RWPE2 (cell line): ENCODE measurements at regions not wholly inside any gene's neighbourhood (a gene's known extent, or its start where the extent isn't known, plus 50 kb on each side); places are given as distances from the start of the nearest gene placed in this dataset.

ENCODE experiments used
- ATAC-seq: fragments of 200-7000 bp; cut with Tn5 transposase; 3 replicates; pipeline ENCODE4 v1.9.1; 2021; ENCODE audit warnings: low read depth
- DNase-seq: peaks from one replicate; pipeline ENCODE4 v3.0.0-alpha.2; 2020; ENCODE audit warnings: low spot score
- H3K27ac ChIP-seq: fragments of 450-650 bp; 2 replicates; pipeline ENCODE4 v1.5.1; 2017; ENCODE audit warnings: mild to moderate bottlenecking; ENCODE audit not compliant: poor library complexity, severe bottlenecking
- H3K27me3 ChIP-seq: fragments of 250-450 bp; sonication (Bioruptor Pico); 2 replicates; pipeline ENCODE4 v1.5.1; 2021; ENCODE audit warnings: mild to moderate bottlenecking, moderate library complexity; ENCODE audit not compliant: insufficient read depth, poor library complexity, severe bottlenecking
- H3K36me3 ChIP-seq: fragments of 250-450 bp; sonication (Bioruptor Pico); 2 replicates; pipeline ENCODE4 v1.5.1; 2020; ENCODE audit warnings: low read depth, mild to moderate bottlenecking, moderate library complexity
- H3K4me1 ChIP-seq: fragments of 250-450 bp; sonication (Bioruptor Pico); 2 replicates; pipeline ENCODE4 v1.5.1; 2021; ENCODE audit warnings: mild to moderate bottlenecking, moderate library complexity; ENCODE audit not compliant: insufficient read depth, poor library complexity, severe bottlenecking
- H3K4me3 ChIP-seq: fragments of 250-450 bp; sonication (Bioruptor Pico); 2 replicates; pipeline ENCODE4 v1.5.1; 2021; ENCODE audit warnings: mild to moderate bottlenecking, moderate library complexity; ENCODE audit not compliant: severe bottlenecking
- H3K9me3 ChIP-seq: fragments of 250-450 bp; sonication (Bioruptor Pico); 2 replicates; pipeline ENCODE4 v1.5.1; 2021; ENCODE audit warnings: mild to moderate bottlenecking, moderate library complexity; ENCODE audit not compliant: severe bottlenecking
- CTCF ChIP-seq: fragments of 450-650 bp; IDR thresholded peaks from one replicate; pipeline ENCODE4 v1.5.1; 2017; ENCODE audit warnings: mild to moderate bottlenecking, moderate library complexity; ENCODE audit not compliant: poor library complexity, severe bottlenecking

DNA sequence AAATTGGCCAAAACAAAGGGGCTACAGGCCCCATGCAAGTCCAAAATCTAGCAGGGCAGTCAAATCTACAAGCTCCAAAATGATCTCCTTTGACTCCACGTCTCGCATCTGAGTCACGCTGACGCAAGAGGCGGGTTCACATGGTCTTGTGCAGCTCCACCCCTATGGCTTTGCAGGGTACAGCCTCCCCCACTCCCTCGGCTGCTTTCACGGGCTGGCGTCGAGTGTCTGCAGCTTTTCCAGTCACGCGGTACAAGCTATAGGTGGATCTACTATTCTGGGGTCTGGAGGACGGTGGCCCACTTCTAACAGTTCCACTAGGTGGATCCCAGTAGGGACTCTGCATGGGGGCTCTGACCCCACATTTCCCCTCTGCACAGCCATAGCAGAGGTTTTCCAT lies 99.2 kb upstream of the KCNIP4 start:
- H3K4me3 ChIP-seq, result no peak overlapping the region
- H3K4me1 ChIP-seq, result no peaks in the 10 kb centered on the region
- ATAC-seq (no peak), DNase-seq (no peak)
- H3K36me3 ChIP-seq, result no peaks in the 10 kb centered on the region
- H3K9me3 ChIP-seq, result no peaks in the 10 kb centered on the region
- no peak overlapping the region for H3K27ac ChIP-seq
- H3K27me3 ChIP-seq, result no peaks in the 10 kb centered on the region
- no peak for TF ChIP-seq CTCF

DNA sequence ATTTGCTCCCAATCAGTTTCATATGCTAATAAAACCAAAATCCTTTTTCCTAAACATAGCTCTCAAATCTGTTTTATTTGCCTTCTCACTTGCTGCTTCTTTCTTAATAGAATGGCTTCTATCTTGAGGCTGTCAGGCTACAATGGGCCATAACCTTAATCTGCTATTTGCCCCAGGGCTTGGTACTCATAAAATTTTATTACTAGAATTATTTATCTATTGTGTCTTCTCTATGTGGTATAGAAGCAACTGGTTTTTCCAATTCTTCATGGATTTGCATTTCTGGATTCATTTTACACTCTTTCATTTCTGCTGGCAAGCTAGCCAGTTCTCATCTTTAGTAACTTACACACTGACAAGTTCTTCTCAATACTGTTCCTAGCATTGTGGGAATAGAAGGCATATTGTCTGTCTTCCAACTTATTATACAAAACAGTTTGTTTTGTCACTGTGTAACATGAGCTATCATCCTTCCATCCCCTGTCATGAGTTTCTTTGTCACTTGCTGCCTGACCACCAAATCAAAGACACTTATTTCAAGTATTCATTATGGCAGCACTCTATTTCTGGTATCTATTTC lies 96.6 kb upstream of the KCNIP4 start:
- Histone ChIP-seq H3K4me3 (no peak overlapping the region), H3K9me3 (no peaks in the 10 kb centered on the region), H3K27me3 (no peaks in the 10 kb centered on the region), H3K4me1 (no peaks in the 10 kb centered on the region), H3K36me3 (no peaks in the 10 kb centered on the region), H3K27ac (no peak overlapping the region)
- DNase-seq (no peak), ATAC-seq (no peak)
- TF ChIP-seq CTCF, result no peak

- no peak overlapping the region for H3K27ac ChIP-seq
- H3K4me1 ChIP-seq, result no peaks in the 10 kb centered on the region
- no peaks in the 10 kb centered on the region for H3K9me3 ChIP-seq
- H3K4me3 ChIP-seq, result no peak overlapping the region
- DNase-seq (no peak), ATAC-seq (no peak)
- H3K36me3 ChIP-seq, result no peaks in the 10 kb centered on the region
- no peaks in the 10 kb centered on the region for H3K27me3 ChIP-seq
- TF ChIP-seq CTCF, result no peak
Measured at GRCh38 chr4:22031423-22031822, 82.9 kb upstream of the KCNIP4 start.

GRCh38 chr4:22030881-22031280 lies 82.3 kb upstream of the KCNIP4 start:
- no peak overlapping the region for H3K4me3 ChIP-seq
- no peak for ATAC-seq
- no peak for DNase-seq
- no peaks in the 10 kb centered on the region for H3K36me3 ChIP-seq
- H3K27me3 ChIP-seq, result no peaks in the 10 kb centered on the region
- TF ChIP-seq CTCF, result no peak
- H3K27ac ChIP-seq, result no peak overlapping the region
- H3K4me1 ChIP-seq, result no peaks in the 10 kb centered on the region
- H3K9me3 ChIP-seq, result no peaks in the 10 kb centered on the region

- H3K4me1 ChIP-seq, result no peaks in the 10 kb centered on the region
- no peak for ATAC-seq
- H3K27ac ChIP-seq, result no peak overlapping the region
- DNase-seq, result no peak
- H3K36me3 ChIP-seq, result no peaks in the 10 kb centered on the region
- no peak for TF ChIP-seq CTCF
- H3K27me3 ChIP-seq, result no peaks in the 10 kb centered on the region
- H3K4me3 ChIP-seq, result no peak overlapping the region
- no peaks in the 10 kb centered on the region for H3K9me3 ChIP-seq
Measured at GRCh38 chr4:22030307-22030706, 81.7 kb upstream of the KCNIP4 start.
